ENCODE measurements at regions not wholly inside any gene's neighbourhood (a gene's known extent, or its start where the extent isn't known, plus 50 kb on each side); places are given as distances from the start of the nearest gene placed in this dataset.

DNA sequence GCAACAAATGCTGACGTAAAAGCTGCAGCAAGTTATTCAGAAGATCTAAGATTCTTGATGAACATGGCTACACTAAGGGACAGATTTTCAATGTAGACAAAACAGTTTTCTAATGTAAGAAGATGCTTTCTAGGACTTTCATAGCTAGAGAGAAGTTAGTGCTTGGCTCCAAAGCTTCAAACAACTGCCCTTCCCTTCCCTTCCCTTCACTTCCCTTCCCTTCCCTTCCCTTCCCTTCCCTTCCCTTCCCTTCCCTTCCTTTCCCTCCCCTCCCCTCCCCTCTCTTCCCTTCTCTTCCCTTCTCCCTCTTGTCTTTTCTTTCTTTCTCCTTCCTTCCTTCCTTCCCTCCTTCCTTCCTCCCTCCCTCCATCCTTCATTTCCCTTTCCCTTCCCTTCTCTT lies 365.3 kb upstream of the ADGRL4 start:
- Histone ChIP-seq H3K27me3 (ENCODE audit: insufficient read depth, poor library complexity, severe bottlenecking) (no peaks in the 10 kb centered on the region), H3K4me3 (replicated peaks; ENCODE audit: insufficient read depth, low read length) (no peak overlapping the region), H3K27ac (replicated peaks) (no peak overlapping the region)
- TF ChIP-seq GABPA (IDR thresholded peaks at IDR 0.05; ENCODE audit: low read depth), result no peak
- no peak for TF ChIP-seq CTCF (IDR thresholded peaks at IDR 0.05; ENCODE audit: insufficient read depth, low read length)
- no peak for TF ChIP-seq POLR2AphosphoS5 (IDR thresholded peaks at IDR 0.05; ENCODE audit: low read depth)
- TF ChIP-seq SPI1 (IDR thresholded peaks at IDR 0.05; ENCODE audit: borderline replicate concordance, low read depth), result no peak
- TF ChIP-seq, protein P1, sequence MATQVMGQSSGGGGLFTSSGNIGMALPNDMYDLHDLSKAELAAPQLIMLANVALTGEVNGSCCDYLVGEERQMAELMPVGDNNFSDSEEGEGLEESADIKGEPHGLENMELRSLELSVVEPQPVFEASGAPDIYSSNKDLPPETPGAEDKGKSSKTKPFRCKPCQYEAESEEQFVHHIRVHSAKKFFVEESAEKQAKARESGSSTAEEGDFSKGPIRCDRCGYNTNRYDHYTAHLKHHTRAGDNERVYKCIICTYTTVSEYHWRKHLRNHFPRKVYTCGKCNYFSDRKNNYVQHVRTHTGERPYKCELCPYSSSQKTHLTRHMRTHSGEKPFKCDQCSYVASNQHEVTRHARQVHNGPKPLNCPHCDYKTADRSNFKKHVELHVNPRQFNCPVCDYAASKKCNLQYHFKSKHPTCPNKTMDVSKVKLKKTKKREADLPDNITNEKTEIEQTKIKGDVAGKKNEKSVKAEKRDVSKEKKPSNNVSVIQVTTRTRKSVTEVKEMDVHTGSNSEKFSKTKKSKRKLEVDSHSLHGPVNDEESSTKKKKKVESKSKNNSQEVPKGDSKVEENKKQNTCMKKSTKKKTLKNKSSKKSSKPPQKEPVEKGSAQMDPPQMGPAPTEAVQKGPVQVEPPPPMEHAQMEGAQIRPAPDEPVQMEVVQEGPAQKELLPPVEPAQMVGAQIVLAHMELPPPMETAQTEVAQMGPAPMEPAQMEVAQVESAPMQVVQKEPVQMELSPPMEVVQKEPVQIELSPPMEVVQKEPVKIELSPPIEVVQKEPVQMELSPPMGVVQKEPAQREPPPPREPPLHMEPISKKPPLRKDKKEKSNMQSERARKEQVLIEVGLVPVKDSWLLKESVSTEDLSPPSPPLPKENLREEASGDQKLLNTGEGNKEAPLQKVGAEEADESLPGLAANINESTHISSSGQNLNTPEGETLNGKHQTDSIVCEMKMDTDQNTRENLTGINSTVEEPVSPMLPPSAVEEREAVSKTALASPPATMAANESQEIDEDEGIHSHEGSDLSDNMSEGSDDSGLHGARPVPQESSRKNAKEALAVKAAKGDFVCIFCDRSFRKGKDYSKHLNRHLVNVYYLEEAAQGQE (IDR thresholded peaks at IDR 0.05; ENCODE audit: insufficient replicate concordance, low read depth), result no peak
- DNase-seq (ENCODE audit: low read depth in 1 of 2, low spot score in 1 of 2), result no peak

DNA sequence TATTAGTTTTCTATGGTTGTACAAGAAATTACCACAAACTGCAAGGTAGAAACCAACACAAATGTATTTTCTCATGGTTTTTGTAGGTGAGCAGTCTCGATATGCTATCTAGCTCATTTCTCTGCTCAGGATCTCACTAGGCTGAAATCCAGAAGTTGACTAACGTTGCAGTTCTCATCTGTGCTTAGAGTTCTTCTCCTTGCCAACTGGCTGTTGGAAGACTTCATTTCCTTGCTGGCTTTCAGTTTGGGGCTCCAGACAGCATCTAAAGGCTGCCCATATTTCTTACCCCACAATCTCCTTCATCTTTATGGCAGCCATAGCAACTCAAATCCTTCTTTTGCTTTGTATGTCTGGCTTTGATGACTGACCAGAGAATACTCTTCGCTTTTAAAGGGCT lies 362.6 kb upstream of the ADGRL4 start:
- Histone ChIP-seq H3K27ac (replicated peaks) (no peak overlapping the region), H3K27me3 (ENCODE audit: insufficient read depth, poor library complexity, severe bottlenecking) (no peaks in the 10 kb centered on the region), H3K4me3 (replicated peaks; ENCODE audit: insufficient read depth, low read length) (no peak overlapping the region)
- TF ChIP-seq POLR2AphosphoS5 (IDR thresholded peaks at IDR 0.05; ENCODE audit: low read depth), result no peak
- TF ChIP-seq SPI1 (IDR thresholded peaks at IDR 0.05; ENCODE audit: borderline replicate concordance, low read depth), result no peak
- TF ChIP-seq, protein P1 (IDR thresholded peaks at IDR 0.05; ENCODE audit: insufficient replicate concordance, low read depth), result no peak
- TF ChIP-seq GABPA (IDR thresholded peaks at IDR 0.05; ENCODE audit: low read depth), result no peak
- no peak for TF ChIP-seq CTCF (IDR thresholded peaks at IDR 0.05; ENCODE audit: insufficient read depth, low read length)
- no peak for DNase-seq (ENCODE audit: low read depth in 1 of 2, low spot score in 1 of 2)

DNA sequence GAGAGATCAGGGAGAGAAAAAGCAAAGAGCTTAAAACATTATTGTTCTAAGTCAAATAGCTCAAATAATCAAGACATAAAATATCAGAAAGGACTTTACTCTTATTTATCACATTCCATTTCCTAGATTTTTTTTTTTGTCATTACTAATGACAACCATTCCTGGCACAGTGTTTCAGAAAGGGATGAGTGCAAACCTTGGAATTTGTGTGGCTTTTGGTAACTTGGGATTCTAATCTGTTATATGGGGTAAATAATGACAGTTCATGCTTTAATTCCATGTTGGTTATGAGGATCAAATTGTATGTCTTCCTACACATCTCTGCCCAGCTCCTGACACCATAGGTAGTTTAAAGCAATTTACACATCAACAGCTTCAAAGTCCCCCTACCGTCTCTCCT lies 358.4 kb upstream of the ADGRL4 start:
- no peak for TF ChIP-seq GABPA (IDR thresholded peaks at IDR 0.05; ENCODE audit: low read depth)
- no peak for TF ChIP-seq SPI1 (IDR thresholded peaks at IDR 0.05; ENCODE audit: borderline replicate concordance, low read depth)
- TF ChIP-seq CTCF (IDR thresholded peaks at IDR 0.05; ENCODE audit: insufficient read depth, low read length), result no peak
- no peak for TF ChIP-seq POLR2AphosphoS5 (IDR thresholded peaks at IDR 0.05; ENCODE audit: low read depth)
- TF ChIP-seq, protein P1 (IDR thresholded peaks at IDR 0.05; ENCODE audit: insufficient replicate concordance, low read depth), result no peak
- DNase-seq (ENCODE audit: low read depth in 1 of 2, low spot score in 1 of 2), result no peak
- Histone ChIP-seq H3K4me3 (replicated peaks; ENCODE audit: insufficient read depth, low read length) (no peak overlapping the region), H3K27ac (replicated peaks) (no peak overlapping the region), H3K27me3 (ENCODE audit: insufficient read depth, poor library complexity, severe bottlenecking) (no peaks in the 10 kb centered on the region)
